H1 (cell line): ENCODE measurements at regions not wholly inside any gene's neighbourhood (a gene's known extent, or its start where the extent isn't known, plus 50 kb on each side); places are given as distances from the start of the nearest gene placed in this dataset.

Experiments used
- CTCF ChIA-PET: fragments of 300-600 bp; sonication (Branson Sonifier 250); formaldehyde crosslinking; loops from one replicate; lab custom pipeline; 2021; ENCODE audit not compliant: partially characterized antibody; lab: Charles Lee
- POLR2A ChIA-PET: fragments of 300-600 bp; sonication (Branson Sonifier 250); formaldehyde crosslinking; loops from one replicate; lab custom pipeline; 2021; ENCODE audit warnings: inconsistent platforms; ENCODE audit not compliant: partially characterized antibody; lab: Charles Lee
- DNase-seq, 2 experiments: peaks; one replicate each; pipeline versions ENCODE4 v3.0.0 to v3.0.0-alpha.2; 2010 to 2022; ENCODE audit warnings: low spot score in 2 of 2, low read depth in 1 of 2, mixed read lengths in 1 of 2
- FAIRE-seq: peaks from 2 replicates; lab custom pipeline; 2011; peaks lifted over from hg19 to GRCh38; lab: Jason Lieb, UNC
- H2AFZ ChIP-seq: 2 replicates; pipeline ENCODE4 v1.8.1; 2012; ENCODE audit warnings: low read length, inconsistent platforms
- H2AK5ac ChIP-seq: 2 replicates; pipeline ENCODE4 v1.6.1; 2013; ENCODE audit warnings: low read depth, low read length
- H2BK120ac ChIP-seq: replicated peaks from 2 replicates; pipeline ENCODE3; 2013; ENCODE audit warnings: low read depth, low read length, inconsistent platforms
- H2BK12ac ChIP-seq: 2 replicates; pipeline ENCODE4 v1.6.1; 2013; ENCODE audit warnings: low read depth, low read length
- H2BK15ac ChIP-seq: 2 replicates; pipeline ENCODE4 v1.6.1; 2013; ENCODE audit warnings: low read length
- H2BK20ac ChIP-seq: 2 replicates; pipeline ENCODE4 v1.6.1; 2013; ENCODE audit warnings: low read length
- H2BK5ac ChIP-seq: 2 replicates; pipeline ENCODE4 v1.6.1; 2013; ENCODE audit warnings: low read depth, low read length
- H3K14ac ChIP-seq: 2 replicates; pipeline ENCODE4 v1.6.1; 2013; ENCODE audit warnings: inconsistent platforms; ENCODE audit not compliant: insufficient read length
- H3K18ac ChIP-seq: 2 replicates; pipeline ENCODE4 v1.6.1; 2013; ENCODE audit warnings: low read length; ENCODE audit errors: extremely low read depth
- H3K23ac ChIP-seq: 2 replicates; pipeline ENCODE4 v1.6.1; 2013; ENCODE audit warnings: inconsistent platforms; ENCODE audit not compliant: insufficient read length
- H3K23me2 ChIP-seq: 2 replicates; pipeline ENCODE4 v1.6.1; 2013; ENCODE audit warnings: low read depth, low read length
- H3K27ac ChIP-seq: 2 replicates; pipeline ENCODE4 v1.6.1; 2011; ENCODE audit warnings: low read depth, low read length, inconsistent platforms
- H3K27me3 ChIP-seq, 4 experiments: replicated peaks in 1 of 4; 1 replicate in 1 of 4; 2 replicates in 3 of 4; pipeline versions ENCODE4 v1.6.1 to v1.8.1; 2011 to 2013; ENCODE audit warnings: low read length in 3 of 4, mild to moderate bottlenecking in 3 of 4, inconsistent platforms in 2 of 4, mixed read lengths in 2 of 4, moderate library complexity in 1 of 4; ENCODE audit not compliant: control insufficient read depth in 3 of 4, insufficient read depth in 3 of 4; ENCODE audit errors: extremely low read depth in 1 of 4
- H3K36me3 ChIP-seq, 4 experiments: 2 replicates each; pipeline versions ENCODE4 v1.6.1 to v1.8.1; 2011 to 2013; ENCODE audit warnings: mild to moderate bottlenecking in 4 of 4, low read length in 3 of 4, moderate library complexity in 2 of 4, control low read depth in 1 of 4, inconsistent platforms in 1 of 4; ENCODE audit not compliant: insufficient read depth in 4 of 4, control insufficient read depth in 2 of 4
- H3K4ac ChIP-seq: replicated peaks from 2 replicates; pipeline ENCODE3; 2013; ENCODE audit warnings: low read length, low read depth, mixed read lengths, inconsistent platforms; ENCODE audit not compliant: insufficient read length
- H3K4me1 ChIP-seq, 4 experiments: replicated peaks in 1 of 4; 1 replicate in 1 of 4; 2 replicates in 3 of 4; pipeline versions ENCODE4 v1.6.1 to v1.8.1; 2011 to 2013; ENCODE audit warnings: low read length in 3 of 4, inconsistent platforms in 2 of 4, mixed read lengths in 1 of 4; ENCODE audit not compliant: insufficient read depth in 4 of 4, control insufficient read depth in 3 of 4
- H3K4me2 ChIP-seq, 2 experiments: 2 replicates each; pipeline versions ENCODE4 v1.6.1 to v1.8.1; 2011 to 2013; ENCODE audit warnings: low read depth in 2 of 2, low read length in 2 of 2, control low read depth in 1 of 2, inconsistent platforms in 1 of 2, mild to moderate bottlenecking in 1 of 2; ENCODE audit not compliant: insufficient read depth in 1 of 2
- H3K4me3 ChIP-seq, 4 experiments: fragments of 200-600, 300-600 bp in 1 of 4; sonication (generic), shearing (Covaris generic), sonication (Bioruptor Twin) in 1 of 4; 2 replicates each; pipeline versions ENCODE4 v1.5.1 to v1.8.1; 2011 to 2016; ENCODE audit warnings: low read length in 4 of 4, low read depth in 3 of 4, control low read depth in 2 of 4, inconsistent platforms in 2 of 4, mild to moderate bottlenecking in 2 of 4, mixed read lengths in 1 of 4, moderate library complexity in 1 of 4; ENCODE audit not compliant: insufficient read depth in 2 of 4; ENCODE audit errors: extremely low read depth in 1 of 4
- H3K56ac ChIP-seq: replicated peaks from 2 replicates; pipeline ENCODE3; 2013; ENCODE audit warnings: low read depth, mild to moderate bottlenecking, mixed read lengths, low read length, inconsistent platforms; ENCODE audit not compliant: insufficient read length
- H3K79me1 ChIP-seq: 2 replicates; pipeline ENCODE4 v1.6.1; 2013; ENCODE audit warnings: low read depth, low read length, control low read depth
- H3K79me2 ChIP-seq, 2 experiments: 2 replicates each; pipeline versions ENCODE4 v1.6.1 to v1.8.1; 2012 to 2013; ENCODE audit warnings: low read length in 2 of 2, mild to moderate bottlenecking in 2 of 2, inconsistent platforms in 1 of 2; ENCODE audit not compliant: insufficient read depth in 2 of 2, control insufficient read depth in 1 of 2
- H3K9ac ChIP-seq, 4 experiments: replicated peaks in 1 of 4; 1 replicate in 1 of 4; 2 replicates in 3 of 4; pipeline versions ENCODE4 v1.6.1 to v1.8.1; 2011 to 2013; ENCODE audit warnings: low read depth in 3 of 4, low read length in 3 of 4, control low read depth in 2 of 4, mild to moderate bottlenecking in 2 of 4, moderate library complexity in 2 of 4, inconsistent platforms in 1 of 4; ENCODE audit errors: extremely low read depth in 1 of 4
- H3K9me3 ChIP-seq, 2 experiments: 2 replicates each; pipeline versions ENCODE4 v1.6.1 to v1.8.1; 2012 to 2013; ENCODE audit warnings: mild to moderate bottlenecking in 2 of 2, moderate library complexity in 2 of 2, control low read depth in 1 of 2, inconsistent platforms in 1 of 2, low read depth in 1 of 2, low read length in 1 of 2, mixed read lengths in 1 of 2; ENCODE audit not compliant: insufficient read depth in 2 of 2
- H4K20me1 ChIP-seq, 2 experiments: replicated peaks in 1 of 2; 2 replicates each; pipeline versions ENCODE3 to v1.8.1; 2011 to 2013; ENCODE audit warnings: inconsistent platforms in 2 of 2, low read length in 2 of 2, mild to moderate bottlenecking in 1 of 2; ENCODE audit not compliant: insufficient read depth in 2 of 2, control insufficient read depth in 1 of 2
- H4K5ac ChIP-seq: 2 replicates; pipeline ENCODE4 v1.6.1; 2013; ENCODE audit warnings: low read length, low read depth, mixed read lengths, inconsistent platforms; ENCODE audit not compliant: insufficient read length
- H4K8ac ChIP-seq: 2 replicates; pipeline ENCODE4 v1.8.0; 2013; ENCODE audit warnings: mild to moderate bottlenecking, moderate library complexity, low read length, inconsistent platforms; ENCODE audit not compliant: insufficient read depth; ENCODE audit errors: extremely low read depth
- H4K91ac ChIP-seq: replicated peaks from 2 replicates; pipeline ENCODE3; 2013; ENCODE audit warnings: low read length, mixed read lengths, inconsistent platforms; ENCODE audit not compliant: insufficient read length
- FOSL1 ChIP-seq: IDR thresholded peaks from 2 replicates; pipeline ENCODE4 v1.6.1; 2011; ENCODE audit warnings: mild to moderate bottlenecking, low read depth, low read length, moderate library complexity; ENCODE audit not compliant: insufficient read depth
- PHF8 ChIP-seq: fragments of 200-600 bp; sonication (generic); conservative IDR thresholded peaks from 2 replicates; pipeline ENCODE4 v1.7.1; 2012; ENCODE audit warnings: low read depth, mild to moderate bottlenecking, inconsistent platforms, low read length, moderate library complexity
- WGBS, 2 experiments: shearing (Covaris generic) in 1 of 2; methylation state at CpG; one replicate each; pipeline versions ENCODE4 v1.1.6 to v1.1.7; 2013 to 2015; ENCODE audit warnings: low lambda C conversion rate in 2 of 2, mixed read lengths in 2 of 2, inconsistent platforms in 1 of 2, low coverage in 1 of 2, missing lambda C conversion rate in 1 of 2; ENCODE audit not compliant: insufficient replicate concordance in 2 of 2, insufficient coverage in 1 of 2, insufficient read length in 1 of 2; ENCODE audit errors: extremely low coverage in 1 of 2, missing lambda C conversion rate in 1 of 2; 5-methylcytosine and 5-hydroxymethylcytosine counted together
- TF ChIP-seq, protein P1 (sequence below): IDR thresholded peaks from 2 replicates; pipeline ENCODE4 v1.6.1; 2011; ENCODE audit warnings: low read depth, mild to moderate bottlenecking, low read length; ENCODE audit not compliant: insufficient read depth
- TF ChIP-seq, protein P2 (sequence below): IDR thresholded peaks from 2 replicates; pipeline ENCODE4 v1.6.1; 2012; ENCODE audit warnings: low read length, inconsistent platforms

DNA sequence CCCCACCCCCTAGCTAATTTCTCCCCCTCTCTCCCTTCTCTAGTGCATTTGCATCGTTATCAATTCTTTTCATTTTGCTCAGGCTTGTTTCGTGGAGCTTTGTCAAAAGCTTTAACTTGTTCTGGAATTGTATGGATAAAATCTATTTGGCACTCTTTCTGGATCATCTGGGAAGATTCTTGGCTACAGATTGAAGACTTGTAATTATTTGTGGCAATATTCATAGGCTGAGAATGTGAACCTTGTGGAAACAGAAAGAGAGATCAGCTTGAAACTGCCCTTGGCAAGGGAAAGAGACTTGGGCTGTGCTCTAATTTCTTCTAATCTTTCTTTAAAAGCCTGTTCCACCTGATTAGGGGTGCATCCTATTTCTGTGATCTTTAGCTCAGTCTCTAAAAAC is 340.6 kb upstream of the DAB2 start:
- Histone ChIP-seq H2BK120ac (no peak overlapping the region), H3K4me2 (no peak overlapping the region), H2BK12ac (no peak overlapping the region), H3K27me3 (no peaks in the 10 kb centered on the region), H4K20me1 (no peaks in the 10 kb centered on the region), H3K4me3 (no peak overlapping the region), H3K4ac (no peak overlapping the region), H2BK20ac (no peak overlapping the region), H2BK5ac (no peak overlapping the region), H3K14ac (no peak overlapping the region), H3K56ac (no peak overlapping the region), H4K5ac (no peak overlapping the region), H3K9ac (no peak overlapping the region), H3K79me2 (no peaks in the 10 kb centered on the region), H3K23me2 (no peaks in the 10 kb centered on the region), H3K79me1 (no peaks in the 10 kb centered on the region), H4K8ac (no peak overlapping the region), H4K91ac (no peak overlapping the region), H2AFZ (0 out of 2 replicates have a peak overlapping the region, but pooled peaks have one; percentile 45), H2BK15ac (no peak overlapping the region), H3K36me3 (no peaks in the 10 kb centered on the region), H3K23ac (no peak overlapping the region), H3K9me3 (peaks cover 0 to 3% of the 10 kb centered on the region in 2 experiments; a peak in 1 of 4 replicates), H3K18ac (no peak overlapping the region), H3K27ac (no peak overlapping the region), H2AK5ac (no peak overlapping the region), H3K4me1 (no peaks in the 10 kb centered on the region)
- 88% methylated on average over 2 of the region's 2 CpGs; no CpG with 5 or more reads in 1 of the 2 experiments for WGBS, 2 experiments
- ChIA-PET POLR2A (no interaction called here), CTCF (interaction anchor here (0.9 kb wide), 1 partner anchor 195 kb away, joined by 3 read pairs; no protein-coding TSS in a partner anchor)
- TF ChIP-seq, protein P1, sequence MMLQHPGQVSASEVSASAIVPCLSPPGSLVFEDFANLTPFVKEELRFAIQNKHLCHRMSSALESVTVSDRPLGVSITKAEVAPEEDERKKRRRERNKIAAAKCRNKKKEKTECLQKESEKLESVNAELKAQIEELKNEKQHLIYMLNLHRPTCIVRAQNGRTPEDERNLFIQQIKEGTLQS, result no peak
- TF ChIP-seq FOSL1, result no peak
- TF ChIP-seq, protein P2, sequence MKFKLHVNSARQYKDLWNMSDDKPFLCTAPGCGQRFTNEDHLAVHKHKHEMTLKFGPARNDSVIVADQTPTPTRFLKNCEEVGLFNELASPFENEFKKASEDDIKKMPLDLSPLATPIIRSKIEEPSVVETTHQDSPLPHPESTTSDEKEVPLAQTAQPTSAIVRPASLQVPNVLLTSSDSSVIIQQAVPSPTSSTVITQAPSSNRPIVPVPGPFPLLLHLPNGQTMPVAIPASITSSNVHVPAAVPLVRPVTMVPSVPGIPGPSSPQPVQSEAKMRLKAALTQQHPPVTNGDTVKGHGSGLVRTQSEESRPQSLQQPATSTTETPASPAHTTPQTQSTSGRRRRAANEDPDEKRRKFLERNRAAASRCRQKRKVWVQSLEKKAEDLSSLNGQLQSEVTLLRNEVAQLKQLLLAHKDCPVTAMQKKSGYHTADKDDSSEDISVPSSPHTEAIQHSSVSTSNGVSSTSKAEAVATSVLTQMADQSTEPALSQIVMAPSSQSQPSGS, result no peak
- no peak for TF ChIP-seq PHF8
- no peak for DNase-seq
- no peak for FAIRE-seq
